Naive thymus-derived CD4-positive, alpha-beta T cell (primary cell): ENCODE measurements at regions not wholly inside any gene's neighbourhood (a gene's known extent, or its start where the extent isn't known, plus 50 kb on each side); places are given as distances from the start of the nearest gene placed in this dataset.

Experiments used
- ATAC-seq: fragments of 150-1000 bp; cut with Tn5 transposase; 2 replicates; pipeline ENCODE4 v1.10.0; 2021; ENCODE audit warnings: mild to moderate bottlenecking, moderate library complexity
- CTCF ChIA-PET: fragments of 350-600 bp; sonication (Branson Sonifier 250); formaldehyde crosslinking; loops from one replicate; lab custom pipeline; 2021; ENCODE audit warnings: antibody characterized with exemption; lab: Charles Lee
- POLR2A ChIA-PET: fragments of 350-600 bp; sonication (Branson Sonifier 250); formaldehyde crosslinking; loops from one replicate; lab custom pipeline; 2021; ENCODE audit warnings: antibody characterized with exemption, inconsistent platforms; lab: Charles Lee
- DNase-seq, 9 donors: peaks; one replicate each; pipeline versions ENCODE4 v3.0.0 to v3.0.0-alpha.2; 2020 to 2022; ENCODE audit warnings: mixed read lengths in 1 of 9
- H3K27ac ChIP-seq: one replicate; pipeline ENCODE4 v1.7.0; 2013; ENCODE audit warnings: mild to moderate bottlenecking, low read depth, low read length, moderate library complexity
- H3K27me3 ChIP-seq, 2 donors: one replicate each; pipeline ENCODE4 v1.7.0; 2013; ENCODE audit warnings: low read length in 2 of 2, mild to moderate bottlenecking in 2 of 2, moderate library complexity in 2 of 2; ENCODE audit not compliant: control insufficient read depth in 2 of 2, insufficient read depth in 2 of 2
- H3K36me3 ChIP-seq, 3 experiments: 1 replicate in 2 of 3; 2 replicates in 1 of 3; pipeline ENCODE4 v1.7.0; 2013; ENCODE audit warnings: low read length in 3 of 3, mild to moderate bottlenecking in 3 of 3, moderate library complexity in 1 of 3; ENCODE audit not compliant: insufficient read depth in 3 of 3, control insufficient read depth in 2 of 3
- H3K4me1 ChIP-seq, 2 donors: one replicate each; pipeline ENCODE4 v1.7.0; 2013; ENCODE audit warnings: low read length in 2 of 2, mild to moderate bottlenecking in 2 of 2, moderate library complexity in 1 of 2; ENCODE audit not compliant: control insufficient read depth in 2 of 2, insufficient read depth in 2 of 2
- H3K4me3 ChIP-seq: 2 replicates; pipeline ENCODE4 v1.7.0; 2013; ENCODE audit warnings: mild to moderate bottlenecking, low read length
- H3K9me3 ChIP-seq, 3 experiments: 1 replicate in 2 of 3; 2 replicates in 1 of 3; pipeline ENCODE4 v1.7.0; 2013; ENCODE audit warnings: low read length in 3 of 3; ENCODE audit not compliant: control insufficient read depth in 2 of 3
- H3K27ac Mint-ChIP-seq, 9 donors: one replicate each; pipeline ENCODE4 v1.8.0; 2020 to 2022; ENCODE audit warnings: mixed read lengths in 9 of 9, mild to moderate bottlenecking in 8 of 9, moderate library complexity in 5 of 9, inconsistent platforms in 2 of 9
- H3K27me3 Mint-ChIP-seq, 5 donors: one replicate each; pipeline ENCODE4 v1.8.0; 2021 to 2022; ENCODE audit warnings: mixed read lengths in 5 of 5, mild to moderate bottlenecking in 1 of 5
- H3K36me3 Mint-ChIP-seq, 5 donors: one replicate each; pipeline ENCODE4 v1.8.0; 2020 to 2022; ENCODE audit warnings: mixed read lengths in 5 of 5, mild to moderate bottlenecking in 3 of 5, inconsistent platforms in 1 of 5
- H3K4me1 Mint-ChIP-seq, 7 donors: one replicate each; pipeline ENCODE4 v1.8.0; 2020 to 2022; ENCODE audit warnings: mixed read lengths in 7 of 7, mild to moderate bottlenecking in 3 of 7, inconsistent platforms in 1 of 7
- H3K4me3 Mint-ChIP-seq, 10 donors: one replicate each; pipeline ENCODE4 v1.8.0; 2020 to 2022; ENCODE audit warnings: mild to moderate bottlenecking in 10 of 10, mixed read lengths in 10 of 10, moderate library complexity in 6 of 10, inconsistent platforms in 2 of 10
- H3K9me3 Mint-ChIP-seq, 11 donors: one replicate each; pipeline ENCODE4 v1.8.0; 2020 to 2022; ENCODE audit warnings: mixed read lengths in 11 of 11, mild to moderate bottlenecking in 4 of 11, inconsistent platforms in 1 of 11, moderate library complexity in 1 of 11
- intact Hi-C, 2 donors: fragments of 100-400 bp; cut with micrococcal nuclease; formaldehyde crosslinking; loops; one replicate each; pipeline ENCODE4 v1.15.1; 2023

DNA sequence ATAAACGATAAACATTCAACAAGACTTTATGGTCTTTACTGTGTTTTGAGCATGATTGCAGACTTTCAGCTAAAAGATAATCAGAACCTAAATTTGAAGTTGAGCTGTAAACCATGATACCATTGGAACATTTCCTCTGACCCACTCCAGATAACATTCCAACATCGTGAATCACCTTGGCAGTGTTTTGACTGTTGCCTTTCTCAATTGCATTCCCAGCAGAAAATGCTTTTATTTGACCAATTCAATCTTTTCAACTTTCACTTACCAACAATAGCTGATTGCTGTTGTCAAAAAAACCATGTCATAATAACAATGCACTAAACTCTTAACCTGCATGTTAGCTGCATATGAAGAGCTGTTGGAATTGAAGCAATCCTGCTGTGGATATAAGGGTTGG, 165.5 kb downstream of the MDFIC start:
- Histone ChIP-seq H3K27me3 (no peaks in the 10 kb centered on the region), H3K9me3 (no peaks in the 10 kb centered on the region), H3K4me1 (no peaks in the 10 kb centered on the region), H3K36me3 (no peaks in the 10 kb centered on the region), H3K4me3 (no peak overlapping the region), H3K27ac (no peak overlapping the region)
- POLR2A ChIA-PET: no interaction called here
- peaks cover 0 to 2% (median 0%) of the 10 kb centered on the region in 5 donors for H3K27me3 Mint-ChIP-seq
- no peak for DNase-seq
- no peak for ATAC-seq
- H3K4me3 Mint-ChIP-seq: no peak overlapping the region
- no peak overlapping the region for H3K27ac Mint-ChIP-seq
- CTCF ChIA-PET: interaction anchor here (0.7 kb wide), 1 partner anchor 19 kb away, joined by 4 read pairs; no protein-coding TSS in a partner anchor
- H3K4me1 Mint-ChIP-seq: peaks cover 0 to 7% (median 0%) of the 10 kb centered on the region in 7 donors
- peaks cover 0 to 2% (median 0%) of the 10 kb centered on the region in 11 donors for H3K9me3 Mint-ChIP-seq
- intact Hi-C loops: no loop called here
- peaks cover 0 to 3% (median 0%) of the 10 kb centered on the region in 5 donors for H3K36me3 Mint-ChIP-seq

GRCh38 chr7:115086146-115086841, 164.4 kb downstream of the MDFIC start:
- no peaks in the 10 kb centered on the region for H3K4me1 ChIP-seq
- ATAC-seq (no peak), DNase-seq (no peak)
- no peak overlapping the region for H3K4me3 ChIP-seq
- no peaks in the 10 kb centered on the region for H3K9me3 ChIP-seq
- intact Hi-C loops: no loop called here
- H3K36me3 ChIP-seq: no peaks in the 10 kb centered on the region
- Mint-ChIP-seq H3K4me3 (no peak overlapping the region), H3K27ac (peak overlapping the region in 1 of 9 donors; percentile 48), H3K9me3 (peaks cover 0 to 2% (median 0%) of the 10 kb centered on the region in 11 donors), H3K27me3 (peaks cover 0 to 6% (median 0%) of the 10 kb centered on the region in 5 donors), H3K36me3 (peaks cover 0 to 3% (median 0%) of the 10 kb centered on the region in 5 donors), H3K4me1 (peaks cover 0 to 7% (median 0%) of the 10 kb centered on the region in 7 donors)
- no peak overlapping the region for H3K27ac ChIP-seq
- ChIA-PET CTCF (interaction anchor here (0.7 kb wide), 1 partner anchor 18 kb away, joined by 4 read pairs; no protein-coding TSS in a partner anchor), POLR2A (no interaction called here)
- H3K27me3 ChIP-seq: no peaks in the 10 kb centered on the region

- ChIA-PET POLR2A (no interaction called here), CTCF (no interaction called here)
- no peaks in the 10 kb centered on the region for H3K4me1 ChIP-seq
- Mint-ChIP-seq H3K4me3 (no peak overlapping the region), H3K9me3 (peaks cover 0 to 2% (median 0%) of the 10 kb centered on the region in 11 donors), H3K27me3 (peaks cover 0 to 13% (median 0%) of the 10 kb centered on the region in 5 donors), H3K36me3 (peaks cover 0 to 3% (median 0%) of the 10 kb centered on the region in 5 donors), H3K4me1 (peaks cover 0 to 7% (median 0%) of the 10 kb centered on the region in 7 donors), H3K27ac (no peak overlapping the region)
- no peaks in the 10 kb centered on the region for H3K36me3 ChIP-seq
- intact Hi-C loops: no loop called here
- H3K27ac ChIP-seq: no peak overlapping the region
- no peak overlapping the region for H3K4me3 ChIP-seq
- H3K27me3 ChIP-seq: no peaks in the 10 kb centered on the region
- no peaks in the 10 kb centered on the region for H3K9me3 ChIP-seq
- ATAC-seq (no peak), DNase-seq (no peak)
These were observed 163.5 kb downstream of the MDFIC start for GRCh38 chr7:115085421-115085820.

DNA sequence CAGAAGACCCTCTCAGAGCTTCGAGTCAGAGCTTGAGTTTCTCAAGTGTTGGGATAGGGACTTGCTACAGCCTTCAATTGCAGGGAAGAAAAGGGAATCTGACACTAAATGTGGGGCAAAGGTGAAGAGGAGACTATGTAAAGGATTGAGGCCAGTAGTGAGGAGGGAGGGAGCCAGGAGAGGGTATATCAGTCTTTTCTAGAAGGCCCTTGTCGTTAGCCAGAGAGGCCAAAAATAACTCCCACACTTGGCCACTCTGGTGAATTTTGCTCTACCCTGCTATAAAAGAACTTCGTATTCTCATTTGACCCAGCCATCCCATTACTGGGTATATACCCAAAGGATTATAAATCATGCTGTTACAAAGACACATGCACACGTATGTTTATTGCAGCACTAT, 162.0 kb downstream of the MDFIC start:
- ChIA-PET CTCF (no interaction called here), POLR2A (no interaction called here)
- Mint-ChIP-seq H3K36me3 (peaks cover 0 to 3% (median 0%) of the 10 kb centered on the region in 5 donors), H3K4me1 (peaks cover 0 to 4% (median 0%) of the 10 kb centered on the region in 7 donors), H3K27me3 (peaks cover 0 to 16% (median 0%) of the 10 kb centered on the region in 5 donors), H3K27ac (no peak overlapping the region), H3K4me3 (no peak overlapping the region), H3K9me3 (peaks cover 0 to 2% (median 0%) of the 10 kb centered on the region in 11 donors)
- no peaks in the 10 kb centered on the region for H3K9me3 ChIP-seq
- ATAC-seq: no peak
- no peaks in the 10 kb centered on the region for H3K4me1 ChIP-seq
- H3K36me3 ChIP-seq: no peaks in the 10 kb centered on the region
- DNase-seq: no peak
- intact Hi-C loops: no loop called here
- H3K27ac ChIP-seq: no peak overlapping the region
- H3K4me3 ChIP-seq: no peak overlapping the region
- no peaks in the 10 kb centered on the region for H3K27me3 ChIP-seq

DNA sequence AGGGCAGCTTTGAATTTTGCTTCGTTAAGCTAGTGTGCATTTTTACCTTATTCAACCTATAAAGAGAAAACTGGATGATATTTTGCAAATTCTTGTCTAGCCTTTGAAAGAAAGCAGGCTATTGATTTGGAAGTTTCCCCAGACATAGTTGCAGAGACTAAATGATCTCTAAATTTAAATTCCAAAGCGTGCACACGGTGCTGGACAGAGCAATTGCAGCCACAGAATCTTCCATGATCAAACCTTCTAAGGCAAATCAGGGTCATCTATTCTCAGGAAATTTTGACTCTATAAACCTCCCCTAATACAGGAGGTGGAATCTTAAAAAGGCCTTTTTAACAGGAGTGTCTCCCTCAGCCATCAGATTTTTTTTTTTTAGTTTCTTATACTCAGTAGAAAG, 159.9 kb downstream of the MDFIC start:
- H3K9me3 ChIP-seq: no peaks in the 10 kb centered on the region
- Mint-ChIP-seq H3K4me1 (peaks cover 0 to 4% (median 0%) of the 10 kb centered on the region in 7 donors), H3K4me3 (no peak overlapping the region), H3K27ac (no peak overlapping the region), H3K27me3 (peaks cover 0 to 17% (median 0%) of the 10 kb centered on the region in 5 donors), H3K9me3 (peaks cover 0 to 2% (median 0%) of the 10 kb centered on the region in 11 donors), H3K36me3 (peaks cover 0 to 3% (median 0%) of the 10 kb centered on the region in 5 donors)
- no peaks in the 10 kb centered on the region for H3K4me1 ChIP-seq
- POLR2A ChIA-PET: no interaction called here
- ATAC-seq: no peak
- no peak overlapping the region for H3K27ac ChIP-seq
- H3K4me3 ChIP-seq: no peak overlapping the region
- CTCF ChIA-PET: no interaction called here
- DNase-seq: no peak
- no peaks in the 10 kb centered on the region for H3K36me3 ChIP-seq
- intact Hi-C loops: no loop called here
- no peaks in the 10 kb centered on the region for H3K27me3 ChIP-seq

DNA sequence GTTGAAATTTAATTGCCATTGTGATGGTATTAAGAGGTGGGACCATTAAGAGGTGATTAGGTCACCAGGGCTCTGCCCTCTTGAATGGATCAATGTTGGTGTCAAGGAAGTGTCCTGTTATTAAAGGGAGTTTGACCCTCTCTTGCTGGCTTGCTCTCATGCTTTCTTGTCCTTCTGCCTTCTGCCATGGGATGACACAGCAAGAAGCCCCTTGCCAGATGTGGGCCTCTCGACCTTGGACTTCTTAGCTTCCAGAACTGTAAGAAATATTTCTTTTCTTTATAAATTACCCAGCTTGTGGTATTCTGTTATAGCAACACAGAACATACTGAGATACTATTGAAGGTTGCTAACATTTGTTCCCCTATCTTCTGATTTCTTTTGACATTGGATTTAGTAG, 157.0 kb downstream of the MDFIC start:
- CTCF ChIA-PET: no interaction called here
- Mint-ChIP-seq H3K4me3 (no peak overlapping the region), H3K27ac (no peak overlapping the region), H3K36me3 (peaks cover 0 to 3% (median 0%) of the 10 kb centered on the region in 5 donors), H3K9me3 (peaks cover 0 to 6% (median 0%) of the 10 kb centered on the region in 11 donors), H3K4me1 (peaks cover 0 to 3% (median 0%) of the 10 kb centered on the region in 7 donors), H3K27me3 (peaks cover 0 to 21% (median 0%) of the 10 kb centered on the region in 5 donors)
- Histone ChIP-seq H3K9me3 (no peaks in the 10 kb centered on the region), H3K27ac (no peak overlapping the region), H3K4me1 (no peaks in the 10 kb centered on the region), H3K27me3 (no peaks in the 10 kb centered on the region), H3K4me3 (no peak overlapping the region), H3K36me3 (no peaks in the 10 kb centered on the region)
- no peak for DNase-seq
- POLR2A ChIA-PET: no interaction called here
- ATAC-seq: no peak
- intact Hi-C loops: no loop called here
